ENCODE measurements at regions not wholly inside any gene's neighbourhood (a gene's known extent, or its start where the extent isn't known, plus 50 kb on each side); places are given as distances from the start of the nearest gene placed in this dataset.
A peak's percentile ranks its signal among the peaks of the same experiment; 100 is the strongest.

DNA sequence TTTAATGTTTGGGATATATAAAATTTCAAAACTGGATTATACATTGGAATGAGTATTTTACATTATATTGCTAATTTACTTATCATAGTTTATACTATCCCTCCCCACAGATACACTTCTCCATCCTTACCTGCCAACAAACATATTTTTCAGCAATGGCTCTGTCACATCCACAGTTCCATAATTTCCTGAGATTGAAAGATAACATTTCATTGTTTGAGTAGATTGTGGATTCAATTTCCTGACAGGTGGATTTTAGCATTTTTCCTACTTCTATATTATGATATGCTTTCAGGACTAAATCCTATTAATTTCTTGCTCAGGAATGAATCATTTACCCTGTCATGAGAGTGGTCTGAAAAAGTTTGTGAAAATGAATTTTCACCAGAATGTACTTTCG lies 115.3 kb upstream of the KLHL4 start:
- DNase-seq (ENCODE audit: low read depth in 1 of 2, low spot score in 1 of 2) = no peak
- Histone ChIP-seq H3K4me3 (replicated peaks; ENCODE audit: insufficient read depth, low read length) (no peak overlapping the region), H3K27me3 (ENCODE audit: insufficient read depth, poor library complexity, severe bottlenecking) (no peaks in the 10 kb centered on the region), H3K27ac (replicated peaks) (no peak overlapping the region)
- TF ChIP-seq, protein P1, sequence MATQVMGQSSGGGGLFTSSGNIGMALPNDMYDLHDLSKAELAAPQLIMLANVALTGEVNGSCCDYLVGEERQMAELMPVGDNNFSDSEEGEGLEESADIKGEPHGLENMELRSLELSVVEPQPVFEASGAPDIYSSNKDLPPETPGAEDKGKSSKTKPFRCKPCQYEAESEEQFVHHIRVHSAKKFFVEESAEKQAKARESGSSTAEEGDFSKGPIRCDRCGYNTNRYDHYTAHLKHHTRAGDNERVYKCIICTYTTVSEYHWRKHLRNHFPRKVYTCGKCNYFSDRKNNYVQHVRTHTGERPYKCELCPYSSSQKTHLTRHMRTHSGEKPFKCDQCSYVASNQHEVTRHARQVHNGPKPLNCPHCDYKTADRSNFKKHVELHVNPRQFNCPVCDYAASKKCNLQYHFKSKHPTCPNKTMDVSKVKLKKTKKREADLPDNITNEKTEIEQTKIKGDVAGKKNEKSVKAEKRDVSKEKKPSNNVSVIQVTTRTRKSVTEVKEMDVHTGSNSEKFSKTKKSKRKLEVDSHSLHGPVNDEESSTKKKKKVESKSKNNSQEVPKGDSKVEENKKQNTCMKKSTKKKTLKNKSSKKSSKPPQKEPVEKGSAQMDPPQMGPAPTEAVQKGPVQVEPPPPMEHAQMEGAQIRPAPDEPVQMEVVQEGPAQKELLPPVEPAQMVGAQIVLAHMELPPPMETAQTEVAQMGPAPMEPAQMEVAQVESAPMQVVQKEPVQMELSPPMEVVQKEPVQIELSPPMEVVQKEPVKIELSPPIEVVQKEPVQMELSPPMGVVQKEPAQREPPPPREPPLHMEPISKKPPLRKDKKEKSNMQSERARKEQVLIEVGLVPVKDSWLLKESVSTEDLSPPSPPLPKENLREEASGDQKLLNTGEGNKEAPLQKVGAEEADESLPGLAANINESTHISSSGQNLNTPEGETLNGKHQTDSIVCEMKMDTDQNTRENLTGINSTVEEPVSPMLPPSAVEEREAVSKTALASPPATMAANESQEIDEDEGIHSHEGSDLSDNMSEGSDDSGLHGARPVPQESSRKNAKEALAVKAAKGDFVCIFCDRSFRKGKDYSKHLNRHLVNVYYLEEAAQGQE (IDR thresholded peaks at IDR 0.05; ENCODE audit: insufficient replicate concordance, low read depth) = no peak
- TF ChIP-seq POLR2AphosphoS5 (IDR thresholded peaks at IDR 0.05; ENCODE audit: low read depth) = no peak
- TF ChIP-seq SPI1 (IDR thresholded peaks at IDR 0.05; ENCODE audit: borderline replicate concordance, low read depth) = no peak
- TF ChIP-seq, protein P2, sequence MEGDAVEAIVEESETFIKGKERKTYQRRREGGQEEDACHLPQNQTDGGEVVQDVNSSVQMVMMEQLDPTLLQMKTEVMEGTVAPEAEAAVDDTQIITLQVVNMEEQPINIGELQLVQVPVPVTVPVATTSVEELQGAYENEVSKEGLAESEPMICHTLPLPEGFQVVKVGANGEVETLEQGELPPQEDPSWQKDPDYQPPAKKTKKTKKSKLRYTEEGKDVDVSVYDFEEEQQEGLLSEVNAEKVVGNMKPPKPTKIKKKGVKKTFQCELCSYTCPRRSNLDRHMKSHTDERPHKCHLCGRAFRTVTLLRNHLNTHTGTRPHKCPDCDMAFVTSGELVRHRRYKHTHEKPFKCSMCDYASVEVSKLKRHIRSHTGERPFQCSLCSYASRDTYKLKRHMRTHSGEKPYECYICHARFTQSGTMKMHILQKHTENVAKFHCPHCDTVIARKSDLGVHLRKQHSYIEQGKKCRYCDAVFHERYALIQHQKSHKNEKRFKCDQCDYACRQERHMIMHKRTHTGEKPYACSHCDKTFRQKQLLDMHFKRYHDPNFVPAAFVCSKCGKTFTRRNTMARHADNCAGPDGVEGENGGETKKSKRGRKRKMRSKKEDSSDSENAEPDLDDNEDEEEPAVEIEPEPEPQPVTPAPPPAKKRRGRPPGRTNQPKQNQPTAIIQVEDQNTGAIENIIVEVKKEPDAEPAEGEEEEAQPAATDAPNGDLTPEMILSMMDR (IDR thresholded peaks at IDR 0.05; ENCODE audit: insufficient read depth, low read length) = no peak

DNA sequence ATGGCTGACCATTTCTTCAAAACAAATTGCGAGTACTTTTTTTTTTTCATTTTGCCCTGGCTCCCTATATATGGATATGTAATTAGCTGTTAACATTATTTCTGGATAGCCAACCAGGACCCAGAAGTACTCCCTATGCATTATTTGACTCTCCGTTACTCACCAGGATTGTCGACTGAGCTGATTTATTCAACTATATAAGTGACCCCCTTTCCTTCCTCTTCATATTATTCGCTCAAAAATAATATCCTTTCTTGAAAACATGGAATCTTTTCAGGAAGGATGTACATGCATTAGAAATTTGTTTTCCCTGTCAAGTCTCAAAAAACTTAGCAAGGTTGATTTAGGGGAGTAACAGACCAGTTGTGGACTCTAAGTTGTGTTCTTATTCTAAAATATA lies 114.1 kb upstream of the KLHL4 start:
- no peak for DNase-seq (ENCODE audit: low read depth in 1 of 2, low spot score in 1 of 2)
- Histone ChIP-seq H3K27me3 (ENCODE audit: insufficient read depth, poor library complexity, severe bottlenecking) (no peaks in the 10 kb centered on the region), H3K27ac (replicated peaks) (no peak overlapping the region), H3K4me3 (replicated peaks; ENCODE audit: insufficient read depth, low read length) (no peak overlapping the region)
- TF ChIP-seq, protein P1 (IDR thresholded peaks at IDR 0.05; ENCODE audit: insufficient replicate concordance, low read depth) = no peak
- TF ChIP-seq SPI1 (IDR thresholded peaks at IDR 0.05; ENCODE audit: borderline replicate concordance, low read depth) = no peak
- no peak for TF ChIP-seq GABPA (IDR thresholded peaks at IDR 0.05; ENCODE audit: low read depth)
- TF ChIP-seq POLR2AphosphoS5 (IDR thresholded peaks at IDR 0.05; ENCODE audit: low read depth) = no peak
- TF ChIP-seq, protein P2 (IDR thresholded peaks at IDR 0.05; ENCODE audit: insufficient read depth, low read length) = no peak

GRCh38 chrX:87409113-87409841 lies 108.3 kb upstream of the KLHL4 start:
- TF ChIP-seq, protein P1 (IDR thresholded peaks at IDR 0.05; ENCODE audit: insufficient replicate concordance, low read depth) = no peak
- no peak for TF ChIP-seq GABPA (IDR thresholded peaks at IDR 0.05; ENCODE audit: low read depth)
- TF ChIP-seq, protein P2 (IDR thresholded peaks at IDR 0.05; ENCODE audit: insufficient read depth, low read length) = no peak
- no peak for TF ChIP-seq SPI1 (IDR thresholded peaks at IDR 0.05; ENCODE audit: borderline replicate concordance, low read depth)
- no peak for TF ChIP-seq POLR2AphosphoS5 (IDR thresholded peaks at IDR 0.05; ENCODE audit: low read depth)
- H3K27ac ChIP-seq (replicated peaks) = no peak overlapping the region
- DNase-seq (ENCODE audit: low read depth in 1 of 2, low spot score in 1 of 2) = peak in 1 of 2 experiments; percentile 34
- H3K27me3 ChIP-seq (ENCODE audit: insufficient read depth, poor library complexity, severe bottlenecking) = no peaks in the 10 kb centered on the region
- H3K4me3 ChIP-seq (replicated peaks; ENCODE audit: insufficient read depth, low read length) = no peak overlapping the region

Measured in HL-60 (cell line).